ENCODE measurements at regions not wholly inside any gene's neighbourhood (a gene's known extent, or its start where the extent isn't known, plus 50 kb on each side); places are given as distances from the start of the nearest gene placed in this dataset.
"Not testable (repeated sequence)": the region's sequence is repeated elsewhere in the genome, so short reads cannot be mapped to it uniquely, and the experiment has no call there.

GRCh38 chr5:17326600-17327037 lies 109.2 kb downstream of the BASP1 start:
- no peak for DNase-seq

DNA sequence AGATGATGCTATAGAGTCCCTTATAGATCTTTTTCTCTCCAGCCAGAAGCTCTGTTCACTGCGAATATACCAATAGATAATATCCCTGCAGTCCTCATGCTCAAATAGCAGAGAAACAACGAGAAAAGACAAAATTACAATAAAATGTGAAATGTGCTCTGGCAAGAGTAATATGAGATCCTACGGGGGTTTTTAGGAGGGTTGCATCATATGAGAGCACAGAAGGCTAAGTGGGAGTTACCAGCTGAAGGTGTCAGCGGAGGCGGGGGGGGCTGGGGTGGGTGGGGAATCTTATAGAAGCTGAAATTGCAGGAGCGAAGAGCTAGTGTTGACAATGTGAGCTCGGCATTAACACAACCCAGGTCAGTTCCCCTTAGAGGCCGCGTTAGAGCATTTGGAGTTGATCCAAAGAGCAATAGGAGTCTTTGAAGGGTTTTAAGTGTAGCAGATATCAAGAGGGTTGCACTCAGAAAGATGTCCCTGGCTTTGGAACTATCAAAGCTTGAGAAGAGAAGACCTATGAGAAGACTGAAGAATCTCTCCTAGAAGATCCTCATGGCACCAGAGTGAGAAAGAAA lies 109.7 kb downstream of the BASP1 start:
- no peak for DNase-seq

DNA sequence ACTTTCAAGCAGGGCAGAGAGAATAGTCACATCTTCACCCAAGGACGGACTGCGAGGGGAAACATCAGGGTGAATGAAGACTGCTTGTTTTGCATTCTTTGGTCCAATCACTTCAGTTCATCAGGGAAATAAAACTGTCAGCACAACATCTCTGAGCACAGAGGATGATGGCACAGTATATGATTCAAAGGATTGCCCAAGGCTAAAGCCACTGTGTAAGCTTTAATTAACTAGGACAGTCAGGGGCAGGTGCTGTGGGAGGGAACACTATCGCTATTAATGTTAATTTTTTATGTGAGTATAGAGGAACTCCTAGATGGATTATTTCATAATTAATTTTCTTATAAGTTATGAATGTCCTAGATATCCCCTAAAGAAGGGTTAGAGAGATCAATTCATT lies 112.1 kb downstream of the BASP1 start:
- no peak for DNase-seq

- no peak for DNase-seq
Observed at GRCh38 chr5:17330386-17330785, 113.0 kb downstream of the BASP1 start.

DNA sequence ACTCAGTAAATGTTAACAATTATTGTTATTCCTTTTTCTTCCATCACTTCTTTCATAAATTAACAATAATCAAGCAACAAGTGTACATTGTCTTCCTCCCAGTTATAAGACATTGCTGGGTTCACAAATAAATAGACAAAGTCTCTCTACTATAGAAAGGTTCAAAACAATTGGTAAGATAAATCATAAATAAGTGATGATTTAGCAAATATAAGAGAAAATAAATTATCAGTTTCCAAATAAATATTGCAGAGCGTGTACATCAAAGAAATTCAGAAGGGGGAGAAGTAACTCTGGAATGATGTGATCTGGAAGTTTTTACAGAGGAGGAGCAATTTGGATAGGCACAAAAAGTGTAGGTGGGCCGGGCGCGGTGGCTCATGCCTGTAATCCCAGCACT lies 114.2 kb downstream of the BASP1 start:
- DNase-seq = no peak

DNA sequence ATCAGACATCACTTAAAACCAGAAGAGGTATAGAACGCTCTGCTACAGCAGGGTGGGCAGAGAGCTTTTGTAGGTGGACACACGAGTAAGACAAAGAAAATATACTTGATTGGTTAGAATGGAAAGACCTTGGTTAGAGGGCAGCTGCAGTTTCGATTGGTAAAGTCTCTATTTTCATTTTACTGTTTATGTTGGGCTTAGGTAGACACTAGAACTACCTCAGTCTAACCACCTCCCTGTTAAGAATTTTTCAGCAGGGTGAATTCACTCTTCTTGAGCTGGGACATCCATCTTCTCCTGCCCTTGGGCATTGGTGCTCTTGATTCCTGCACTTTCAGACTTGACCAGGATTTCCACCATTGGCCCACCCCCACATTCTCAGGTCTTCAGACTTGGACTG lies 116.3 kb downstream of the BASP1 start:
- no peak for DNase-seq

DNA sequence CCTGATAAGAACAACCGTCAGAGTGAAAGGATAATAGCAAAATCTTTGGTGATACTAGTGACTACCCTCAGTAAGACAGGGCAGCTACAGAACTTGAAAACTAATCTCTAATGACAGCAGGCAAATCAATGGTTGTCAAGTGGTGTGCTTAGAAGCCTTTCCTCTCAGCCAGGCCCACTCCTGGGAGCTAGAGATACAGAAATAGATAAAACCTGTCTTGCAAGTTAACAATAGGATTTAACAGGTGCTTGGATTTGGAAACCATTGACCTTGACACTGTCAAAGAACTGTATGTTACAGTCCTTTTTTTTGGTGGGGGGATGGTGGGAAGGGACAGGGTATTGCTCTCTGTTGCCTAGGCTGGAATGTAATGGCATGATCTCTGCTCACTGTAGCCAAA lies 118.6 kb downstream of the BASP1 start:
- DNase-seq = no peak

DNA sequence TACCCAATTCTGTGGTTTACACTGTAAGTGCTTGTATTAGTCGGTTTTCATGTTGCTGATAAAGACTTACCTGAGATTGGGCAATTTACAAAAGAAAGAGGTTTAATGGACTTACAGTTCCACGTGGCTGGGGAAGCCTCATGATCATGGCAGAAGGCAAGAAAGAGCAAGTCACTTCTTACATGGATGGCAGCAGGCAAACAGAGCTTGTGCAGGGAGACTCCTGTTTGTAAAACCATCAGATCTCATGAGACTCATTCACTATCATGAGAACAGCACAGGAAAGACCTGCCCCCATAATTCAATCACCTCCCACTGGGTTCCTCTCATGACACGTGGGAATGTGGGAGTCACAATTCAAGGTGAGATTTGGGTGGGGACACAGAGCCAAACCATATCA lies 119.3 kb downstream of the BASP1 start:
- DNase-seq = not testable (repeated sequence)

DNA sequence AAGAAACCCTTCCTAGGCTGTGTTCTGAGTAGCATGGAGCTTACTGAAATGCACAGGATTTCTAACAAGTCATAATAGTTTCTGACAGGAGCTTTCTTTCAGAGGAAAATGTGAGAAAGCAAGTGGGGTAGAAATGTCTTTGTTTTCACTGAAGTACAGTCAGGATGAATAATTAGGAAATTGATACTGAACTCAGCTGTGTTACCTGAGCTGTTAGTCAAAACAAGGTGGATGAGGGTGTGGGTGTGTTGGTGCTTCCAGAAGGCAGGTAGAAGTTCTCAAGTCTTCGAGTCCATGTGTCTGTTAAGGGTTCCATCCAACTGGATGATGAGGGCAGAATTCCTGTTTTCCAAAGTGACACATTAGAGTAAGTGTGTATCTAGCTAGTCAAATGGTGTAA lies 122.4 kb downstream of the BASP1 start:
- no peak for DNase-seq

DNA sequence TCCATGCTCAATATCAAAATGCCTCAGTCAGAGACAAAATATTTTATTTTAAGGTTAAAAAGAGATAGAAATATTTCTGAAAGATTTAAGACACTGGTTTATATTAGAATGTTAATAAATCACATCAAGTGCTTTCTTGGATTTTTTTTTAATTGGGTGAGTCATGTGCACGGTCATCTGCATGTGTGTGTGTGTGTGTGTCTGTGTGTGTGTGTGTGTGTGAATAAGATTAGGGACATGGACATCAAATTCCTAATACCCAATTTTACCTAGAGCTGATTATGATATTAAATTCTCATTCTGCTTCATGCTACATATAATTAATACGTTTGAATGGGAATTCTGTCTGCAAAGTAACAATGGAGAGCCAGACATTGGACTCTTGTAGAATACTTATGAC lies 122.9 kb downstream of the BASP1 start:
- DNase-seq = no peak

GRCh38 chr5:17340819-17341218 lies 123.4 kb downstream of the BASP1 start:
- DNase-seq = no peak

GRCh38 chr5:17343675-17344074 lies 126.2 kb downstream of the BASP1 start:
- DNase-seq = no peak

- DNase-seq = no peak
Observed at GRCh38 chr5:17346811-17347210, 129.4 kb downstream of the BASP1 start.

DNA sequence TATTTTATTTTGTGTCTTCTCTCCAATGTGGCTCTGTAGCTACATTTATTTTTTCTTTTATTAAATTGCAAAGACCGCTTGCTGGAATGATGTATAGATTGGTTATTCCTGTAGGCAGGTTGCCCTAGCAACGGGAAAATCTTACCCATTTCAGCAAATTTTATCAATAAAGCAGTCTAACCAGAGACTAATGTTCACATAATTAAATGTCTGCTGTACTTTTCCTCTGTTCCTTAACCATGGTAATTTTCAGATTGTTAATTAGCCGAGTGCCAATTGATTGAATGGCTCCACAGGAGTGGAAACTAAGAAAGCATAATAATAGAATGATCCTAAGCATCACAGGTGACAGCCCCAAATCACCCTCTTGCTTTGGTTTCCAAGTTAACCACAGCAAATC lies 134.8 kb downstream of the BASP1 start:
- DNase-seq = no peak

GRCh38 chr5:17354265-17354664 lies 136.8 kb downstream of the BASP1 start:
- no peak for DNase-seq

- DNase-seq = no peak
Observed at GRCh38 chr5:17355586-17356346, 138.3 kb downstream of the BASP1 start.

DNA sequence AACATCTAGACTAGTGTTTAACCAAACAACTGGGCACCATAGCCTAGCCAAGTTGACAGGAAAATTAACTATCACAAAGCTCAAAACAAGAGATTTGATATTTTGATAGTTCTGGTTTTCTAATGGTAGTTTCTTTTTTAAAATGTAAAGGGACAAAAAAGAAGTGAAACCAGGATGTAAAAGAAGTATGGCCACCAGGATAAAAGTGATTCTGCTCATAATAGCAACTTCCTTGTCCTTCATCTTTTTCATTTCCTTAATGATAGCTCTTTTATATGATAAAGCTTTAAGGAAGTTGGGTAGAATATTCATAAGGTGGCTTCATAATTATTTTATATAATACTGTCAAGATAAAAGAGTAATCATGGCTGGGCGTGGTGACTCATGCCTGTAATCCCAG lies 139.1 kb downstream of the BASP1 start:
- DNase-seq = no peak

- DNase-seq = no peak
Observed at GRCh38 chr5:17357504-17357903, 140.1 kb downstream of the BASP1 start.

GRCh38 chr5:17358031-17358430 lies 140.0 kb upstream of the TAF11L2 start:
- DNase-seq = no peak

DNA sequence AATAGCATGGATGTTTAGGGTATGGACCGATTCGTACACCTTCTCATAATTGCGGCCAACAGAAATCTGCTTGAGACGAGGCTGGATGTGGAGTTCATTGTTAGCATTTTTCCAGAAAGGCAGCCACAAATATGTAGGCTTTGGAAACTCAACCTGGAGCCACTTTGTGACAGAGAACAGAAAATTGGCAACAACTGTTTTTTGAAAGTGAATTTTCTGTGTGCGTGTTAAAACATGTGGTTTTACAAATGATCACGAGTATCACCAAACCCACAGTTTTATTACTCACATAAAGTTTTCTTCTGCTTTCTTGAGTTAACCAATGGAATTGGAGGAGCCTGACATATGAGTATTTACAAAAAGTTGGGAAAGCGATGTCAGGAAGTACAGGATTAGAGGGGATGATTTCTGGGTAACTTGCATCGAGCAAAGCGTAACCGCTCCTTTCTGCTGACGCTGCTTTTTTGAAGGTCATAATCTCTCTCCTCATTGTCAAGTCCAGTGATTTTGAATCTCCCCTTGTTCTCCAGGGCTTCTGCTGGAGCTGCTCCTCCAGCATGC lies 138.5 kb upstream of the TAF11L2 start:
- no peak for DNase-seq

DNA sequence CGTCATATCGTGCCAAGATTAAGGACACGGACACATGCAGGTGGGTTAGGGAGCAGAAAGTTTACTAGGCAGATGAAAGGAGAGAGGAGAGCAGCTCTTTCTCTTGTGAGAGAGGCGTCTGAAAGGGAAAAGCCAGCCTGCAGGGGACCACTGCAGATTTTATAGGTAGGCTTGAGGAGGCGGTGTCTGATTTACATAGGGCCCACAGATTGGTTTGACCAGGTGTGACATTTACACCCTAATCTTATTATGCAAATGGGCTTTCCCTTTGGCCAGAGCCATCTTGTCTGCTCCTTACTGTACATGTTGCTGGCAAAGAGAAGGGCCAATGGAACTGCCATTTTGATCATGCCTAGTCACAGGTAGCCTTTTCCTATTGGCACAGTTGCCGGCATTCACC lies 137.2 kb upstream of the TAF11L2 start:
- no peak for DNase-seq

- DNase-seq = no peak
Observed at GRCh38 chr5:17361331-17361730, 136.7 kb upstream of the TAF11L2 start.

- no peak for DNase-seq
Observed at GRCh38 chr5:17364987-17365810, 132.8 kb upstream of the TAF11L2 start.

GRCh38 chr5:17365811-17366138 lies 132.3 kb upstream of the TAF11L2 start:
- no peak for DNase-seq
